ENCODE measurements at regions not wholly inside any gene's neighbourhood (a gene's known extent, or its start where the extent isn't known, plus 50 kb on each side); places are given as distances from the start of the nearest gene placed in this dataset.

- no peaks in the 10 kb centered on the region for H3K9me3 ChIP-seq
- WGBS, 2 donors, result 84 to 94% methylated on average over 4 of the region's 4 CpGs
- H3K27ac ChIP-seq, result no peak overlapping the region
- TF ChIP-seq, protein P1, sequence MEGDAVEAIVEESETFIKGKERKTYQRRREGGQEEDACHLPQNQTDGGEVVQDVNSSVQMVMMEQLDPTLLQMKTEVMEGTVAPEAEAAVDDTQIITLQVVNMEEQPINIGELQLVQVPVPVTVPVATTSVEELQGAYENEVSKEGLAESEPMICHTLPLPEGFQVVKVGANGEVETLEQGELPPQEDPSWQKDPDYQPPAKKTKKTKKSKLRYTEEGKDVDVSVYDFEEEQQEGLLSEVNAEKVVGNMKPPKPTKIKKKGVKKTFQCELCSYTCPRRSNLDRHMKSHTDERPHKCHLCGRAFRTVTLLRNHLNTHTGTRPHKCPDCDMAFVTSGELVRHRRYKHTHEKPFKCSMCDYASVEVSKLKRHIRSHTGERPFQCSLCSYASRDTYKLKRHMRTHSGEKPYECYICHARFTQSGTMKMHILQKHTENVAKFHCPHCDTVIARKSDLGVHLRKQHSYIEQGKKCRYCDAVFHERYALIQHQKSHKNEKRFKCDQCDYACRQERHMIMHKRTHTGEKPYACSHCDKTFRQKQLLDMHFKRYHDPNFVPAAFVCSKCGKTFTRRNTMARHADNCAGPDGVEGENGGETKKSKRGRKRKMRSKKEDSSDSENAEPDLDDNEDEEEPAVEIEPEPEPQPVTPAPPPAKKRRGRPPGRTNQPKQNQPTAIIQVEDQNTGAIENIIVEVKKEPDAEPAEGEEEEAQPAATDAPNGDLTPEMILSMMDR (IDR thresholded peaks at IDR 0.05), result no peak
- TF ChIP-seq POLR2A (IDR thresholded peaks at IDR 0.05), result no peak
- DNase-seq, result no peak
- H3K27me3 ChIP-seq, result no peaks in the 10 kb centered on the region
- no peak overlapping the region for H3K4me3 ChIP-seq
- intact Hi-C loops (cut with DNase I; ENCODE audit: low total_unique reads), result no loop called here
- no peaks in the 10 kb centered on the region for H3K4me1 ChIP-seq
- H3K36me3 ChIP-seq (ENCODE audit: low read depth, missing control alignments), result no peaks in the 10 kb centered on the region
These were observed 126.1 kb downstream of the DAD1 start for GRCh38 chr14:22462923-22463322.

DNA sequence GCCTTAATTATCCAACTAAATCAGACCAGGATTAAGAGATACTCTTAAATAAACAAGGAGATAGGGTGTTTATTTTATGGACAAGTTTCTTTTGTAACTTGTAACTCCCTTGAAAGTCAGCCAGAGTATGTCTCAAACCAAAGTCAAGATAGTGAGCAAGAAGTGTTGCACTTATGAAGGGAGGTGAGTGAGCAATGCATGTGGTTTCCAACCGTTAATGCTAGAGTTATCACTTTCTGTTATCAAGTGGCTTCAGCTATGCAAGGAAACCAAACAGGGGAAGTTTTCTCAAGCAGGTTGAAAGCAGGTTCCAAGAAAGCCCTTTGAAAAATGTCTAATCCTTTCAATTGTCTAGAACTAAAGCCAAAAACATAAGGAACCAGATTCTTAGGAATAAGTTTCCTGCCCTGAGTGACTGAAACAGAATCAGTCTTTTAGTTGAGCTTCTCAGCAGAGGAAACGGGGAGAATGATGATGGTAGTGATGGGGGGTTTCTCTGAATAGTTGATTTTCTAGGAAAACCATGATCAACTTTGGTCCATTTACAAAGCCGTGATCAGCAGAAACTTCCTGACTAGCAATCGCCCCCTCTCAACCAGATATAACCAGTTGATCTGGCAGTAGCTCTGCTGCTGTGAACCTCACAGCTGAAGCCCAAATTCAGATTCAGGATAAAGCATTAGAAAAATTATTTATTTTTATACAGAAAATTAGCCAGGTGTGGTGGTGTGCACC lies 128.4 kb downstream of the DAD1 start:
- Histone ChIP-seq H3K4me1 (no peaks in the 10 kb centered on the region), H3K4me3 (no peak overlapping the region), H3K36me3 (ENCODE audit: low read depth, missing control alignments) (no peaks in the 10 kb centered on the region), H3K9me3 (no peaks in the 10 kb centered on the region), H3K27ac (no peak overlapping the region), H3K27me3 (no peaks in the 10 kb centered on the region)
- TF ChIP-seq, protein P1 (IDR thresholded peaks at IDR 0.05), result no peak
- intact Hi-C loops (cut with DNase I; ENCODE audit: low total_unique reads), result no loop called here
- 76% methylated on average over 4 of the region's 4 CpGs for WGBS, 2 donors
- DNase-seq, result no peak

DNA sequence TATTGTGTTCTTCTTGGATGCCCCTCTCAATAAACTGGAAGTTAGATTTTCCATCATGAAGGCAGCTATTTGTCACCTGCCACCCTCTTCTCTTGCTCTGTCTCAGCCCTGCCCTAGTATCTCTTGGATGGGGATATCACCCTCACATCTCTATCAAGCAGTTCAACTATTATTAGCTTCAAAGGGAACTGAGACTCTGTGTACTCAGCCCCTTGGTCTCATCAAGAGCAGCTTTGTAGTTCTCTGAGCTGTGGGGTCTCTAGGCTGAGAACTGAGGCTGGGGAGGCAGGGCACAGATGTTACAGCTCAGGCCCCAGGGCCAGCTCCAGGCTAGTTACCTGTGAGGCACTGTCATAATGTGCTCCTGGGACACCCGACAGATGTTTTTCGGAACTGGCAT lies 130.3 kb downstream of the DAD1 start:
- H3K4me3 ChIP-seq, result no peak overlapping the region
- 96 to 97% methylated on average over 2 of the region's 2 CpGs for WGBS, 2 donors
- H3K27ac ChIP-seq, result no peak overlapping the region
- TF ChIP-seq, protein P1 (IDR thresholded peaks at IDR 0.05), result no peak
- no peak for TF ChIP-seq POLR2A (IDR thresholded peaks at IDR 0.05)
- intact Hi-C loops (cut with DNase I; ENCODE audit: low total_unique reads), result no loop called here
- H3K27me3 ChIP-seq, result no peaks in the 10 kb centered on the region
- H3K9me3 ChIP-seq, result no peaks in the 10 kb centered on the region
- no peaks in the 10 kb centered on the region for H3K36me3 ChIP-seq (ENCODE audit: low read depth, missing control alignments)
- DNase-seq, result no peak
- H3K4me1 ChIP-seq, result no peaks in the 10 kb centered on the region

- H3K27me3 ChIP-seq, result no peaks in the 10 kb centered on the region
- no peak for DNase-seq
- no peak overlapping the region for H3K27ac ChIP-seq
- no peak overlapping the region for H3K4me3 ChIP-seq
- no peaks in the 10 kb centered on the region for H3K36me3 ChIP-seq (ENCODE audit: low read depth, missing control alignments)
- intact Hi-C loops (cut with DNase I; ENCODE audit: low total_unique reads), result no loop called here
- WGBS, 2 donors, result 75 to 77% methylated on average over 2 of the region's 2 CpGs
- TF ChIP-seq POLR2A (IDR thresholded peaks at IDR 0.05), result no peak
- TF ChIP-seq, protein P1 (IDR thresholded peaks at IDR 0.05), result no peak
- no peaks in the 10 kb centered on the region for H3K4me1 ChIP-seq
- H3K9me3 ChIP-seq, result no peaks in the 10 kb centered on the region
These were observed 131.9 kb downstream of the DAD1 start for GRCh38 chr14:22456998-22457594.

- Histone ChIP-seq H3K27me3 (no peaks in the 10 kb centered on the region), H3K4me1 (no peaks in the 10 kb centered on the region), H3K4me3 (no peak overlapping the region), H3K36me3 (ENCODE audit: low read depth, missing control alignments) (no peaks in the 10 kb centered on the region), H3K9me3 (no peaks in the 10 kb centered on the region), H3K27ac (no peak overlapping the region)
- no peak for DNase-seq
- WGBS, 2 donors, result 81 to 93% methylated on average over 3 of the region's 3 CpGs
- TF ChIP-seq, protein P1 (IDR thresholded peaks at IDR 0.05), result no peak
- TF ChIP-seq POLR2A (IDR thresholded peaks at IDR 0.05), result no peak
- intact Hi-C loops (cut with DNase I; ENCODE audit: low total_unique reads), result no loop called here
These were observed 132.6 kb downstream of the DAD1 start for GRCh38 chr14:22456421-22456820.
